ENCODE measurements at regions not wholly inside any gene's neighbourhood (a gene's known extent, or its start where the extent isn't known, plus 50 kb on each side); places are given as distances from the start of the nearest gene placed in this dataset.

DNA sequence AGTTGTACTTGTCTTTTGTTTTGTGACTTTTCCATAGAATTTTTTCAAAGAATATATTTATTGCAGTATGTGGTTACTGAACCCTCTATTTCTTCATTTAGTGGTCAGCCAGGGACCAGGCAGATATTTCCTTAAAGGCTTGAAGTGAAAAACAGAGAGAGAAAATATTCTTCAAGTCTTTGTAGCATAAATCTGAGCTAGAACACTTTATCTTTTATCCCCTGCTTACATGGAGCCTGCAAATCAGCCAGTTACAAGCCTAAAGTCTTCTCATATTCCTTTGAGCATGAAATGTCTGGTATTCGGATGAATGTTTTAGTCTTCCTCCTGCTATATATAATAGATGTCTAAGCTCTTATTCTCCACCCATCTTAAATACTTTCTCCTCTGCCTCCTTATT is 1557.5 kb upstream of the ACVR2A start:
- ATAC-seq, result no peak
- no peak for TF ChIP-seq TCF4 (CRISPR knock-in tag; IDR thresholded peaks at IDR 0.05; ENCODE audit: borderline replicate concordance)
- TF ChIP-seq, protein P1, sequence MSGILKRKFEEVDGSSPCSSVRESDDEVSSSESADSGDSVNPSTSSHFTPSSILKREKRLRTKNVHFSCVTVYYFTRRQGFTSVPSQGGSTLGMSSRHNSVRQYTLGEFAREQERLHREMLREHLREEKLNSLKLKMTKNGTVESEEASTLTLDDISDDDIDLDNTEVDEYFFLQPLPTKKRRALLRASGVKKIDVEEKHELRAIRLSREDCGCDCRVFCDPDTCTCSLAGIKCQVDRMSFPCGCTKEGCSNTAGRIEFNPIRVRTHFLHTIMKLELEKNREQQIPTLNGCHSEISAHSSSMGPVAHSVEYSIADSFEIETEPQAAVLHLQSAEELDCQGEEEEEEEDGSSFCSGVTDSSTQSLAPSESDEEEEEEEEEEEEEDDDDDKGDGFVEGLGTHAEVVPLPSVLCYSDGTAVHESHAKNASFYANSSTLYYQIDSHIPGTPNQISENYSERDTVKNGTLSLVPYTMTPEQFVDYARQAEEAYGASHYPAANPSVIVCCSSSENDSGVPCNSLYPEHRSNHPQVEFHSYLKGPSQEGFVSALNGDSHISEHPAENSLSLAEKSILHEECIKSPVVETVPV (CRISPR knock-in tag; IDR thresholded peaks at IDR 0.05), result no peak
- no peak for TF ChIP-seq CSDC2 (CRISPR knock-in tag; IDR thresholded peaks at IDR 0.05)
- TF ChIP-seq ESRRG (CRISPR knock-in tag; IDR thresholded peaks at IDR 0.05), result no peak
- TF ChIP-seq, protein P2, sequence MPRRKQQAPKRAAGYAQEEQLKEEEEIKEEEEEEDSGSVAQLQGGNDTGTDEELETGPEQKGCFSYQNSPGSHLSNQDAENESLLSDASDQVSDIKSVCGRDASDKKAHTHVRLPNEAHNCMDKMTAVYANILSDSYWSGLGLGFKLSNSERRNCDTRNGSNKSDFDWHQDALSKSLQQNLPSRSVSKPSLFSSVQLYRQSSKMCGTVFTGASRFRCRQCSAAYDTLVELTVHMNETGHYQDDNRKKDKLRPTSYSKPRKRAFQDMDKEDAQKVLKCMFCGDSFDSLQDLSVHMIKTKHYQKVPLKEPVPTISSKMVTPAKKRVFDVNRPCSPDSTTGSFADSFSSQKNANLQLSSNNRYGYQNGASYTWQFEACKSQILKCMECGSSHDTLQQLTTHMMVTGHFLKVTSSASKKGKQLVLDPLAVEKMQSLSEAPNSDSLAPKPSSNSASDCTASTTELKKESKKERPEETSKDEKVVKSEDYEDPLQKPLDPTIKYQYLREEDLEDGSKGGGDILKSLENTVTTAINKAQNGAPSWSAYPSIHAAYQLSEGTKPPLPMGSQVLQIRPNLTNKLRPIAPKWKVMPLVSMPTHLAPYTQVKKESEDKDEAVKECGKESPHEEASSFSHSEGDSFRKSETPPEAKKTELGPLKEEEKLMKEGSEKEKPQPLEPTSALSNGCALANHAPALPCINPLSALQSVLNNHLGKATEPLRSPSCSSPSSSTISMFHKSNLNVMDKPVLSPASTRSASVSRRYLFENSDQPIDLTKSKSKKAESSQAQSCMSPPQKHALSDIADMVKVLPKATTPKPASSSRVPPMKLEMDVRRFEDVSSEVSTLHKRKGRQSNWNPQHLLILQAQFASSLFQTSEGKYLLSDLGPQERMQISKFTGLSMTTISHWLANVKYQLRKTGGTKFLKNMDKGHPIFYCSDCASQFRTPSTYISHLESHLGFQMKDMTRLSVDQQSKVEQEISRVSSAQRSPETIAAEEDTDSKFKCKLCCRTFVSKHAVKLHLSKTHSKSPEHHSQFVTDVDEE (CRISPR knock-in tag; IDR thresholded peaks at IDR 0.05), result no peak
- TF ChIP-seq ZNF565 (CRISPR knock-in tag; conservative IDR thresholded peaks at IDR 0.05; ENCODE audit: low read depth), result no peak
- no peak for TF ChIP-seq TOX (CRISPR knock-in tag; IDR thresholded peaks at IDR 0.05; ENCODE audit: borderline replicate concordance)
- TF ChIP-seq, protein P3, sequence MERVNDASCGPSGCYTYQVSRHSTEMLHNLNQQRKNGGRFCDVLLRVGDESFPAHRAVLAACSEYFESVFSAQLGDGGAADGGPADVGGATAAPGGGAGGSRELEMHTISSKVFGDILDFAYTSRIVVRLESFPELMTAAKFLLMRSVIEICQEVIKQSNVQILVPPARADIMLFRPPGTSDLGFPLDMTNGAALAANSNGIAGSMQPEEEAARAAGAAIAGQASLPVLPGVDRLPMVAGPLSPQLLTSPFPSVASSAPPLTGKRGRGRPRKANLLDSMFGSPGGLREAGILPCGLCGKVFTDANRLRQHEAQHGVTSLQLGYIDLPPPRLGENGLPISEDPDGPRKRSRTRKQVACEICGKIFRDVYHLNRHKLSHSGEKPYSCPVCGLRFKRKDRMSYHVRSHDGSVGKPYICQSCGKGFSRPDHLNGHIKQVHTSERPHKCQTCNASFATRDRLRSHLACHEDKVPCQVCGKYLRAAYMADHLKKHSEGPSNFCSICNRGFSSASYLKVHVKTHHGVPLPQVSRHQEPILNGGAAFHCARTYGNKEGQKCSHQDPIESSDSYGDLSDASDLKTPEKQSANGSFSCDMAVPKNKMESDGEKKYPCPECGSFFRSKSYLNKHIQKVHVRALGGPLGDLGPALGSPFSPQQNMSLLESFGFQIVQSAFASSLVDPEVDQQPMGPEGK (CRISPR knock-in tag; IDR thresholded peaks at IDR 0.05; ENCODE audit: borderline replicate concordance), result no peak
- no peak for TF ChIP-seq OSR1 (CRISPR knock-in tag; IDR thresholded peaks at IDR 0.05)

DNA sequence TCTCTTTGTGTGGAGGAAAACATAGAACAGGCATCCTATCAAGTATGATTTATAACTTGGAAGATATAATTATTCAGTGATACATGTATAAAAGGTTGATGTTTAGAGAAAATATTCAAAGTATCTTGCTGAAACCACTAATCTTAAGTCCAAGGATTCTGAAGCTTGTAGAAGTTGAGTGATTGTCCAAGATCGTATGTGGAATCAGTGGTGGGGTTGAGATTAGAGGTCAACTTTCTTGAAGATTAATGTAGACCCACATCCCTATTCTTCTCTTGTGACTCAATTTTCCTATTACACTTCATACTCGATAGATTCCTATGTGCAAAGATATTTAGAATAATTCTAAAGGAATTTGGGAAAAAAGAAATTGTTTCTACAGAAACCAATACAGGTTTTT is 1565.9 kb upstream of the ACVR2A start:
- no peak for ATAC-seq
- TF ChIP-seq ZNF70 (CRISPR knock-in tag; IDR thresholded peaks at IDR 0.05) (no peak), RARB (CRISPR knock-in tag; IDR thresholded peaks at IDR 0.05) (no peak)

DNA sequence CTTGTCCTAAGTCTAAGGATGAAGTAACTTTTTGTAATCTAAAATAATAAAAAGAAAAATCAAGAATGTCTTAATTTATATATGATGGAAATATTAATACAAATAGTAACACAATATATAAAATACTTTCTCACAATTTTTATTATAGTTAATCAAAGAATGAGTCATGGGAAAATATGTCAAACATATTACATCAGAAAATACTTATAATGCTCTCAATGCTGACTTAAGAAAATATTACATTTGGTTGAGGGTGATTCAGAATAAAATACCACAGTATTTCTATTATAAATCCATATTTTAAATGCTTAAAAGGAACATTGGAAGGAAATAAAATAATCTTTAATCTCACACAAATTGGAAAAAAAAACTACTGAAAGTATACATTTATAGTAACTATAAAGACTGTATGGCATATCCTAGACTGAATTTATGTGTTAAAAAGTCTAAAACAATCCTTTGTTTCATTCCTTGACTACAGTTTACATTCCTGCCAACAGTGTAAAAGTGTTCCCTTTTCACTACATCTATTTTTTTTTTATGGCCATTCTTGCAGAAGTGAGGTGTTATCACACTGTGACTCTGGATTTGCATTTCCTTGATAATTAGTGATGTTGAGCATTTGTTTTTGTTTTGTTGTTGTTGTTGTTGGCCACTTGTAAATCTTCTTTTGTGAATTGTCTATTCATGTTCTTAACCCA is 1573.5 kb upstream of the ACVR2A start:
- TF ChIP-seq ZC3H10 (CRISPR knock-in tag; IDR thresholded peaks at IDR 0.05) (no peak), CSDC2 (CRISPR knock-in tag; IDR thresholded peaks at IDR 0.05) (no peak), ZFP3 (CRISPR knock-in tag; IDR thresholded peaks at IDR 0.05) (no peak), ZFP30 (CRISPR knock-in tag; IDR thresholded peaks at IDR 0.05) (no peak), GLIS3 (CRISPR knock-in tag; IDR thresholded peaks at IDR 0.05) (no peak), PPARA (CRISPR knock-in tag; IDR thresholded peaks at IDR 0.05; ENCODE audit: borderline replicate concordance) (no peak), BACH2 (CRISPR knock-in tag; IDR thresholded peaks at IDR 0.05; ENCODE audit: borderline replicate concordance) (no peak), ZNF70 (CRISPR knock-in tag; IDR thresholded peaks at IDR 0.05) (no peak), ESRRG (CRISPR knock-in tag; IDR thresholded peaks at IDR 0.05) (no peak), TOX (CRISPR knock-in tag; IDR thresholded peaks at IDR 0.05; ENCODE audit: borderline replicate concordance) (no peak), ISL1 (CRISPR knock-in tag; IDR thresholded peaks at IDR 0.05) (no peak), ARNTL (CRISPR knock-in tag; IDR thresholded peaks at IDR 0.05; ENCODE audit: borderline replicate concordance, low read depth) (no peak), ZNF565 (CRISPR knock-in tag; conservative IDR thresholded peaks at IDR 0.05; ENCODE audit: low read depth) (no peak)
- TF ChIP-seq, protein P3 (CRISPR knock-in tag; IDR thresholded peaks at IDR 0.05; ENCODE audit: borderline replicate concordance), result no peak
- TF ChIP-seq, protein P1 (CRISPR knock-in tag; IDR thresholded peaks at IDR 0.05), result no peak
- TF ChIP-seq, protein P4, sequence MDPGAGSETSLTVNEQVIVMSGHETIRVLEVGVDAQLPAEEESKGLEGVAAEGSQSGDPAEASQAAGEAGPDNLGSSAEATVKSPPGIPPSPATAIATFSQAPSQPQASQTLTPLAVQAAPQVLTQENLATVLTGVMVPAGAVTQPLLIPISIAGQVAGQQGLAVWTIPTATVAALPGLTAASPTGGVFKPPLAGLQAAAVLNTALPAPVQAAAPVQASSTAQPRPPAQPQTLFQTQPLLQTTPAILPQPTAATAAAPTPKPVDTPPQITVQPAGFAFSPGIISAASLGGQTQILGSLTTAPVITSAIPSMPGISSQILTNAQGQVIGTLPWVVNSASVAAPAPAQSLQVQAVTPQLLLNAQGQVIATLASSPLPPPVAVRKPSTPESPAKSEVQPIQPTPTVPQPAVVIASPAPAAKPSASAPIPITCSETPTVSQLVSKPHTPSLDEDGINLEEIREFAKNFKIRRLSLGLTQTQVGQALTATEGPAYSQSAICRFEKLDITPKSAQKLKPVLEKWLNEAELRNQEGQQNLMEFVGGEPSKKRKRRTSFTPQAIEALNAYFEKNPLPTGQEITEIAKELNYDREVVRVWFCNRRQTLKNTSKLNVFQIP (CRISPR knock-in tag; IDR thresholded peaks at IDR 0.05; ENCODE audit: borderline replicate concordance, low read depth), result no peak
- TF ChIP-seq, protein P2 (CRISPR knock-in tag; IDR thresholded peaks at IDR 0.05), result no peak
- ATAC-seq, result no peak
